Osteoblast (primary cell): ENCODE measurements at regions not wholly inside any gene's neighbourhood (a gene's known extent, or its start where the extent isn't known, plus 50 kb on each side); places are given as distances from the start of the nearest gene placed in this dataset.

Experiments used
- DNase-seq: peaks from one replicate; pipeline ENCODE4 v3.0.0; 2011; ENCODE audit warnings: low spot score, mixed read lengths; ENCODE audit not compliant: insufficient read length; ENCODE audit errors: missing footprints
- H2AFZ ChIP-seq: 2 replicates; pipeline ENCODE4 v1.6.0; 2011; ENCODE audit warnings: mild to moderate bottlenecking, low read length
- H3K27ac ChIP-seq: 2 replicates; pipeline ENCODE4 v1.5.1; 2011; ENCODE audit warnings: mild to moderate bottlenecking, low read depth, low read length, moderate library complexity
- H3K27me3 ChIP-seq: 2 replicates; pipeline ENCODE4 v1.6.0; 2012; ENCODE audit warnings: mild to moderate bottlenecking, control low read depth, inconsistent platforms, low read length, moderate library complexity; ENCODE audit not compliant: insufficient read depth
- H3K36me3 ChIP-seq: 2 replicates; pipeline ENCODE4 v1.5.1; 2011; ENCODE audit warnings: mild to moderate bottlenecking, low read length, control low read depth, moderate library complexity; ENCODE audit not compliant: insufficient read depth
- H3K4me1 ChIP-seq: 2 replicates; pipeline ENCODE4 v1.5.1; 2011; ENCODE audit warnings: mild to moderate bottlenecking, low read length, control low read depth, moderate library complexity; ENCODE audit not compliant: insufficient read depth
- H3K4me2 ChIP-seq: 2 replicates; pipeline ENCODE4 v1.6.0; 2011; ENCODE audit warnings: mild to moderate bottlenecking, low read length; ENCODE audit not compliant: insufficient read depth
- H3K4me3 ChIP-seq: fragments of 200-600 bp; sonication (generic); 3 replicates; pipeline ENCODE4 v1.5.1; 2012; ENCODE audit warnings: mild to moderate bottlenecking, low read length, inconsistent platforms; ENCODE audit not compliant: insufficient read depth
- H3K79me2 ChIP-seq: 2 replicates; pipeline ENCODE4 v1.6.0; 2012; ENCODE audit warnings: mild to moderate bottlenecking, low read length, control low read depth, inconsistent platforms; ENCODE audit not compliant: insufficient read depth
- H3K9me3 ChIP-seq: 2 replicates; pipeline ENCODE4 v1.5.1; 2011; ENCODE audit warnings: low read depth, low read length, control low read depth
- H4K20me1 ChIP-seq: 2 replicates; pipeline ENCODE4 v1.6.0; 2012; ENCODE audit warnings: mild to moderate bottlenecking, low read length, control low read depth; ENCODE audit not compliant: insufficient read depth
- CTCF ChIP-seq: IDR thresholded peaks from 2 replicates; pipeline ENCODE4 v1.5.1; 2011; ENCODE audit warnings: mild to moderate bottlenecking, low read depth, low read length, moderate library complexity; ENCODE audit errors: extremely low read depth

DNA sequence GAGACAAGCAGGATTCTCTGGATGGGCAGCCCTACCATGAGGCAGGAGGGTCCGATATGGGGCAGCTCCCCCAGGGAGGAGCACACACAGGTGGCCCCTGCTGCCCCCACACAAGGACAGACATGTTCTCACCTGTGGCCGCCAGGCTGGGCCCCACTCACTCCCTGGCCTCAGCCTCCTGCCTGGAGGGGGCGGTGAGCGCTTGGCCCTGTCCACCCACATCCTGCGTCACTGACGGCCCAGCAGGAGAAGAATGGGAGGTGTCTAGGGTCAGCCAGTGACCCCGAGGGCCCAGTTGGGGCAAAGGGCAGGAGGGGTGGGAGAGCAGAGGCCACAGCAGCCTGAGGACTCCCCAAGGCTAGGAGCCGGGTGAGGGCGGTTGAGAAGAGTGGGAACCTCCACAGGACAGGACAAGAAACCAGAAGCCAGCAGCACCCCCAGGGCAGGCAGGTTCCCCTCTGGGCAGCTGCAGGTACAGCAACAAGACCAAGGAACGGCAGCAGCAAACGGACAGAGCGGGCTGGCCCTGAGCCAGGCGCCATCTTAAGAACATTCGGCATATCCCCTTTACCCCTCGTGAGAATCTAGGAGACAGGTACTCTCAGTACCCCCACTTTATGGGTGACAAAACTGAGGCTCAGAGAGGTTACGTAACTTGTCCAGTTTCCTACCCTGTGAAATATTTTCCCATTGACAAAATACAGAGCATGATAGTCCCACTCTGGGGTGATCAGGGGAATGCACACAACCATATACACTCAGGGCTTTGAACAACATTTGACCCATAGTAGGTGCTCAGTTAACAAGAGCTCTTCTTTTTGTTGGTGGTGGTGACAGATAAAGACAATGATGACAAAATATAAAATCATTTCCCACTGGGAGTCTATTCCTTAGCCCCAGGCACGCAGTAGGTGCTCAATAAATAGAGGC, 74.3 kb downstream of the NCOR2 start:
- Histone ChIP-seq H3K27me3 (no peaks in the 10 kb centered on the region), H2AFZ (no peak overlapping the region), H3K4me2 (no peak overlapping the region), H4K20me1 (peaks cover 87% of the 10 kb centered on the region), H3K36me3 (peaks cover 23% of the 10 kb centered on the region), H3K9me3 (no peaks in the 10 kb centered on the region), H3K4me1 (peaks cover 15% of the 10 kb centered on the region), H3K79me2 (peaks cover 85% of the 10 kb centered on the region), H3K27ac (no peak overlapping the region), H3K4me3 (no peak overlapping the region)
- no peak for TF ChIP-seq CTCF
- DNase-seq: no peak

- peaks cover 75% of the 10 kb centered on the region for H4K20me1 ChIP-seq
- no peak for DNase-seq
- H3K4me2 ChIP-seq: no peak overlapping the region
- no peak overlapping the region for H3K4me3 ChIP-seq
- H3K27me3 ChIP-seq: no peaks in the 10 kb centered on the region
- H3K79me2 ChIP-seq: peaks cover 89% of the 10 kb centered on the region
- H3K9me3 ChIP-seq: no peaks in the 10 kb centered on the region
- peaks cover 23% of the 10 kb centered on the region for H3K36me3 ChIP-seq
- no peak overlapping the region for H3K27ac ChIP-seq
- no peak for TF ChIP-seq CTCF
- no peak overlapping the region for H2AFZ ChIP-seq
- H3K4me1 ChIP-seq: peaks cover 3% of the 10 kb centered on the region
Measured at GRCh38 chr12:124491856-124492420, 75.5 kb downstream of the NCOR2 start.

DNA sequence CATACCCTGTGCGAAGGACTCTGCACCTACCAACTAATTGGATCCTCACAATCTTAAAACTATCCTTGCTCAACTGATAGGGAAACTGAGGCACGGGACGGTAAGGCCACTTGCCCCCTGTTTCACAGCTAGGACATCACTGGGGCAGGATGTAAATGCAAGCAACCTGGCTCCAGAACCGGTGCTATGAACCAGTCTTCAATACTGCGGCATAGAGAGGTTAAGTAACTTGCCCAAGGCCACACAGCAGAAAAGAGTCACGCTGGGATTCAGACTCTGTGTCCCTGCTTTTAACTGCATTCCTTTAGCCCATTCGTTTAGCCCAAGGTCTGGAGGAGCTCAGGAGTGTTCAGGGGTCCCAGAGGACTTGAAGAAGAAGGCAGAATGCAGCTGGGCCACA, 76.1 kb downstream of the NCOR2 start:
- Histone ChIP-seq H3K27ac (no peak overlapping the region), H3K4me1 (no peaks in the 10 kb centered on the region), H3K4me2 (no peak overlapping the region), H2AFZ (no peak overlapping the region), H3K4me3 (no peak overlapping the region), H4K20me1 (peaks cover 73% of the 10 kb centered on the region), H3K27me3 (no peaks in the 10 kb centered on the region), H3K9me3 (no peaks in the 10 kb centered on the region), H3K36me3 (peaks cover 23% of the 10 kb centered on the region), H3K79me2 (peaks cover 86% of the 10 kb centered on the region)
- TF ChIP-seq CTCF: no peak
- DNase-seq: no peak

- Histone ChIP-seq H2AFZ (no peak overlapping the region), H3K4me3 (no peak overlapping the region), H3K27me3 (no peaks in the 10 kb centered on the region), H3K4me1 (no peaks in the 10 kb centered on the region), H3K36me3 (peaks cover 23% of the 10 kb centered on the region), H3K9me3 (no peaks in the 10 kb centered on the region), H4K20me1 (peaks cover 69% of the 10 kb centered on the region), H3K27ac (no peak overlapping the region), H3K79me2 (peaks cover 80% of the 10 kb centered on the region), H3K4me2 (no peak overlapping the region)
- TF ChIP-seq CTCF: no peak
- no peak for DNase-seq
Measured at GRCh38 chr12:124490584-124491305, 76.7 kb downstream of the NCOR2 start.
